MCF 10A (cell line): ENCODE measurements at regions not wholly inside any gene's neighbourhood (a gene's known extent, or its start where the extent isn't known, plus 50 kb on each side); places are given as distances from the start of the nearest gene placed in this dataset.

Source experiments
- BruUV-seq: library from RNA; stranded (reverse); fragments of 400-500 nt; replicated peaks from 2 replicates; lab custom pipeline; 2021; lab: Mats Ljungman, UMichigan
- CTCF ChIA-PET: fragments of 300-600 bp; sonication (Branson Sonifier 250); formaldehyde crosslinking; extraction: SDS; loops from one replicate; lab custom pipeline; 2021; ENCODE audit warnings: antibody characterized with exemption, inconsistent platforms; lab: Yijun Ruan, JAX
- POLR2A ChIA-PET: fragments of 300-600, 350-650 bp; sonication (Branson Sonifier 250); formaldehyde crosslinking; extraction: SDS; loops from one replicate; lab custom pipeline; 2020; ENCODE audit warnings: antibody characterized with exemption, inconsistent platforms; lab: Yijun Ruan, JAX
- DNase-seq: peaks from one replicate; pipeline ENCODE4 v3.0.0-alpha.2; 2018; ENCODE audit not compliant: unreplicated experiment
- H3K27ac Mint-ChIP-seq: one replicate; pipeline ENCODE4 v1.8.0; 2022; ENCODE audit warnings: mild to moderate bottlenecking, low read depth, mixed read lengths; ENCODE audit not compliant: unreplicated experiment
- H3K27me3 Mint-ChIP-seq: one replicate; pipeline ENCODE4 v1.8.0; 2022; ENCODE audit warnings: mixed read lengths; ENCODE audit not compliant: insufficient read depth, unreplicated experiment
- H3K36me3 Mint-ChIP-seq: one replicate; pipeline ENCODE4 v1.8.0; 2022; ENCODE audit warnings: mild to moderate bottlenecking, moderate library complexity, mixed read lengths; ENCODE audit not compliant: insufficient read depth, unreplicated experiment
- H3K4me1 Mint-ChIP-seq: one replicate; pipeline ENCODE4 v1.8.0; 2022; ENCODE audit warnings: mixed read lengths; ENCODE audit not compliant: insufficient read depth, unreplicated experiment
- H3K4me3 Mint-ChIP-seq: one replicate; pipeline ENCODE4 v1.8.0; 2022; ENCODE audit warnings: mild to moderate bottlenecking, moderate library complexity, mixed read lengths; ENCODE audit not compliant: unreplicated experiment
- H3K9me3 Mint-ChIP-seq: one replicate; pipeline ENCODE4 v1.8.0; 2022; ENCODE audit warnings: mixed read lengths; ENCODE audit not compliant: unreplicated experiment
- CTCF ChIP-seq: fragments of 200-600 bp; IDR thresholded peaks from one replicate; pipeline ENCODE4 v1.8.0; 2022; ENCODE audit warnings: antibody characterized with exemption, mild to moderate bottlenecking; ENCODE audit not compliant: unreplicated experiment
- intact Hi-C: fragments of 100-400 bp; cut with micrococcal nuclease; formaldehyde crosslinking; loops from 2 replicates; pipeline ENCODE4 v1.14.1; 2022

- BruUV-seq, result no TSS peak
- no peak for TF ChIP-seq CTCF
- Mint-ChIP-seq H3K36me3 (no peaks in the 10 kb centered on the region), H3K27ac (no peak overlapping the region), H3K4me3 (no peak overlapping the region), H3K4me1 (no peaks in the 10 kb centered on the region), H3K27me3 (no peaks in the 10 kb centered on the region), H3K9me3 (no peaks in the 10 kb centered on the region)
- POLR2A ChIA-PET, result interaction anchor here (0.8 kb wide), 1 partner anchor 40 kb away, joined by 4 read pairs; no protein-coding TSS in a partner anchor
- CTCF ChIA-PET, result interaction anchor here (0.6 to 2.2 kb wide), 8 partner anchors 9 to 64 kb away, joined by 3 to 10 read pairs (median 3); no protein-coding TSS in a partner anchor
- intact Hi-C loops, result no loop called here
- no peak for DNase-seq
These were observed 139.1 kb upstream of the ERCC6L2 start for GRCh38 chr9:95736370-95736769.

- Mint-ChIP-seq H3K27me3 (no peaks in the 10 kb centered on the region), H3K9me3 (no peaks in the 10 kb centered on the region), H3K36me3 (no peaks in the 10 kb centered on the region), H3K27ac (no peak overlapping the region), H3K4me3 (no peak overlapping the region), H3K4me1 (no peaks in the 10 kb centered on the region)
- DNase-seq, result no peak
- no TSS peak for BruUV-seq
- intact Hi-C loops, result no loop called here
- ChIA-PET CTCF (interaction anchor here (0.6 to 2.2 kb wide), 7 partner anchors 8 to 65 kb away, joined by 3 to 10 read pairs (median 3); no protein-coding TSS in a partner anchor), POLR2A (interaction anchor here (0.7 to 1.0 kb wide), 3 partner anchors 41 to 441 kb away, joined by 3 to 4 read pairs (median 3); no protein-coding TSS in a partner anchor)
- no peak for TF ChIP-seq CTCF
These were observed 139.8 kb upstream of the ERCC6L2 start for GRCh38 chr9:95735701-95736100.

- TF ChIP-seq CTCF, result no peak
- no peak overlapping the region for H3K27ac Mint-ChIP-seq
- intact Hi-C loops, result no loop called here
- H3K27me3 Mint-ChIP-seq, result no peaks in the 10 kb centered on the region
- no peaks in the 10 kb centered on the region for H3K4me1 Mint-ChIP-seq
- ChIA-PET POLR2A (interaction anchor here (0.5 to 0.9 kb wide), 3 partner anchors 12 to 60 kb away, joined by 3 read pairs; no protein-coding TSS in a partner anchor), CTCF (interaction anchor here (0.5 to 1.0 kb wide), 3 partner anchors 18 to 56 kb away, joined by 3 read pairs; no protein-coding TSS in a partner anchor)
- BruUV-seq, result no TSS peak
- no peak for DNase-seq
- H3K36me3 Mint-ChIP-seq, result no peaks in the 10 kb centered on the region
- no peaks in the 10 kb centered on the region for H3K9me3 Mint-ChIP-seq
- no peak overlapping the region for H3K4me3 Mint-ChIP-seq
These were observed 141.5 kb upstream of the ERCC6L2 start for GRCh38 chr9:95733741-95734666.
